A673 (cell line): ENCODE measurements at regions not wholly inside any gene's neighbourhood (a gene's known extent, or its start where the extent isn't known, plus 50 kb on each side); places are given as distances from the start of the nearest gene placed in this dataset.

ENCODE experiments used
- EZH2 ChIP-seq: fragments of 200-600 bp; sonication (generic); IDR thresholded peaks from 2 replicates; pipeline ENCODE4 v1.6.1; 2017; ENCODE audit warnings: borderline replicate concordance, low read depth, mild to moderate bottlenecking, mixed read lengths, antibody characterized with exemption, low read length; ENCODE audit not compliant: poor library complexity, severe bottlenecking
- TF ChIP-seq, protein P1 (sequence below): fragments of 300-800, 200-600 bp; sonication (generic); conservative IDR thresholded peaks from 2 replicates; pipeline ENCODE4 v1.5.1; 2017; ENCODE audit warnings: low read depth, mild to moderate bottlenecking, antibody characterized with exemption, low read length, moderate library complexity, mixed read lengths

GRCh38 chr20:10893321-10893720, 219.5 kb upstream of the JAG1 start:
- TF ChIP-seq, protein P1, sequence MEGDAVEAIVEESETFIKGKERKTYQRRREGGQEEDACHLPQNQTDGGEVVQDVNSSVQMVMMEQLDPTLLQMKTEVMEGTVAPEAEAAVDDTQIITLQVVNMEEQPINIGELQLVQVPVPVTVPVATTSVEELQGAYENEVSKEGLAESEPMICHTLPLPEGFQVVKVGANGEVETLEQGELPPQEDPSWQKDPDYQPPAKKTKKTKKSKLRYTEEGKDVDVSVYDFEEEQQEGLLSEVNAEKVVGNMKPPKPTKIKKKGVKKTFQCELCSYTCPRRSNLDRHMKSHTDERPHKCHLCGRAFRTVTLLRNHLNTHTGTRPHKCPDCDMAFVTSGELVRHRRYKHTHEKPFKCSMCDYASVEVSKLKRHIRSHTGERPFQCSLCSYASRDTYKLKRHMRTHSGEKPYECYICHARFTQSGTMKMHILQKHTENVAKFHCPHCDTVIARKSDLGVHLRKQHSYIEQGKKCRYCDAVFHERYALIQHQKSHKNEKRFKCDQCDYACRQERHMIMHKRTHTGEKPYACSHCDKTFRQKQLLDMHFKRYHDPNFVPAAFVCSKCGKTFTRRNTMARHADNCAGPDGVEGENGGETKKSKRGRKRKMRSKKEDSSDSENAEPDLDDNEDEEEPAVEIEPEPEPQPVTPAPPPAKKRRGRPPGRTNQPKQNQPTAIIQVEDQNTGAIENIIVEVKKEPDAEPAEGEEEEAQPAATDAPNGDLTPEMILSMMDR: no peak
- TF ChIP-seq EZH2: no peak
